Sigmoid colon (tissue), 6 donors: ENCODE measurements at regions not wholly inside any gene's neighbourhood (a gene's known extent, or its start where the extent isn't known, plus 50 kb on each side); places are given as distances from the start of the nearest gene placed in this dataset.
A peak's percentile ranks its signal among the peaks of the same experiment; 100 is the strongest.
"Not testable (repeated sequence)": the region's sequence is repeated elsewhere in the genome, so short reads cannot be mapped to it uniquely, and the experiment has no call there.

ENCODE experiments used
- DNase-seq: peaks from one replicate; pipeline ENCODE4 v3.0.0-alpha.2; 2019
- H3K27ac ChIP-seq, 4 donors: fragments of 200-600 bp; sonication (generic); one replicate each; pipeline ENCODE4 v1.5.1; 2016 to 2019; ENCODE audit warnings: mild to moderate bottlenecking in 1 of 4
- H3K27me3 ChIP-seq, 3 donors: fragments of 200-600 bp; sonication (generic); one replicate each; pipeline ENCODE4 v1.5.1; 2019; ENCODE audit warnings: mild to moderate bottlenecking in 1 of 3
- H3K36me3 ChIP-seq, 4 donors: fragments of 200-600 bp; sonication (generic); one replicate each; pipeline ENCODE4 v1.5.1; 2016 to 2019
- H3K4me1 ChIP-seq, 4 donors: fragments of 200-600 bp; sonication (generic); one replicate each; pipeline ENCODE4 v1.5.1; 2017 to 2019
- H3K4me3 ChIP-seq, 4 donors: fragments of 200-600 bp; sonication (generic); one replicate each; pipeline ENCODE4 v1.5.1; 2017 to 2019; ENCODE audit warnings: mild to moderate bottlenecking in 2 of 4, moderate library complexity in 1 of 4
- H3K9me3 ChIP-seq, 4 donors: fragments of 200-600 bp in 3 of 4; sonication (generic) in 3 of 4; one replicate each; pipeline versions ENCODE4 v1.5.1 to v1.6.1; 2013 to 2019
- EP300 ChIP-seq, 4 donors: sonication (generic); formaldehyde crosslinking; IDR thresholded peaks; one replicate each; pipeline ENCODE4 v1.6.1; 2017; ENCODE audit warnings: antibody characterized with exemption in 4 of 4
- POLR2A ChIP-seq, 2 donors: fragments of 450-650 bp; IDR thresholded peaks; one replicate each; pipeline ENCODE4 v1.6.1; 2016; ENCODE audit warnings: antibody characterized with exemption in 2 of 2, mild to moderate bottlenecking in 2 of 2, moderate library complexity in 2 of 2
- POLR2AphosphoS5 ChIP-seq, 4 donors: sonication (generic); formaldehyde crosslinking; IDR thresholded peaks; one replicate each; pipeline ENCODE4 v1.6.1; 2017; ENCODE audit warnings: antibody characterized with exemption in 4 of 4
- WGBS, 2 donors: extraction: QIAGEN DNeasy Blood & Tissue Kit; methylation state at CpG; one replicate each; pipeline ENCODE4 v1.1.7; 2013; 5-methylcytosine and 5-hydroxymethylcytosine counted together
- intact Hi-C: fragments of 100-400 bp; cut with DNase I; formaldehyde crosslinking; loops from one replicate; pipeline ENCODE4 v1.15.1; 2023
- TF ChIP-seq, protein P1 (sequence below), 4 experiments: fragments of 450-650 bp in 3 of 4; fragments of 200-600 bp in 1 of 4; IDR thresholded peaks; one replicate each; pipeline ENCODE4 v1.5.1; 2016 to 2019; ENCODE audit warnings: antibody characterized with exemption in 4 of 4, mild to moderate bottlenecking in 3 of 4, moderate library complexity in 2 of 4
- donor health status: healthy with polysubstance abuse.
- donor health status: healthy.

- Histone ChIP-seq H3K4me1 (no peaks in the 10 kb centered on the region), H3K9me3 (peaks cover 0 to 9% (median 7%) of the 10 kb centered on the region in 4 donors), H3K4me3 (no peak overlapping the region), H3K36me3 (no peaks in the 10 kb centered on the region), H3K27ac (no peak overlapping the region), H3K27me3 (peaks cover 0 to 5% (median 0%) of the 10 kb centered on the region in 3 donors)
- DNase-seq = no peak
- TF ChIP-seq POLR2AphosphoS5 (IDR thresholded peaks at IDR 0.05) (no peak), POLR2A (IDR thresholded peaks at IDR 0.05) (no peak), EP300 (IDR thresholded peaks at IDR 0.05) (no peak)
- TF ChIP-seq, protein P1, sequence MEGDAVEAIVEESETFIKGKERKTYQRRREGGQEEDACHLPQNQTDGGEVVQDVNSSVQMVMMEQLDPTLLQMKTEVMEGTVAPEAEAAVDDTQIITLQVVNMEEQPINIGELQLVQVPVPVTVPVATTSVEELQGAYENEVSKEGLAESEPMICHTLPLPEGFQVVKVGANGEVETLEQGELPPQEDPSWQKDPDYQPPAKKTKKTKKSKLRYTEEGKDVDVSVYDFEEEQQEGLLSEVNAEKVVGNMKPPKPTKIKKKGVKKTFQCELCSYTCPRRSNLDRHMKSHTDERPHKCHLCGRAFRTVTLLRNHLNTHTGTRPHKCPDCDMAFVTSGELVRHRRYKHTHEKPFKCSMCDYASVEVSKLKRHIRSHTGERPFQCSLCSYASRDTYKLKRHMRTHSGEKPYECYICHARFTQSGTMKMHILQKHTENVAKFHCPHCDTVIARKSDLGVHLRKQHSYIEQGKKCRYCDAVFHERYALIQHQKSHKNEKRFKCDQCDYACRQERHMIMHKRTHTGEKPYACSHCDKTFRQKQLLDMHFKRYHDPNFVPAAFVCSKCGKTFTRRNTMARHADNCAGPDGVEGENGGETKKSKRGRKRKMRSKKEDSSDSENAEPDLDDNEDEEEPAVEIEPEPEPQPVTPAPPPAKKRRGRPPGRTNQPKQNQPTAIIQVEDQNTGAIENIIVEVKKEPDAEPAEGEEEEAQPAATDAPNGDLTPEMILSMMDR (IDR thresholded peaks at IDR 0.05) = no peak
- 59 to 71% methylated on average over 1 of the region's 1 CpG for WGBS, 2 donors
- intact Hi-C loops = no loop called here
Measured at GRCh38 chr20:61094581-61094980, 157.5 kb upstream of the CDH4 start.

- intact Hi-C loops = no loop called here
- no peak for DNase-seq
- Histone ChIP-seq H3K27ac (no peak overlapping the region), H3K27me3 (peaks cover 0 to 5% (median 0%) of the 10 kb centered on the region in 3 donors), H3K4me1 (no peaks in the 10 kb centered on the region), H3K36me3 (no peaks in the 10 kb centered on the region), H3K9me3 (peaks cover 0 to 9% (median 7%) of the 10 kb centered on the region in 4 donors), H3K4me3 (no peak overlapping the region)
- TF ChIP-seq POLR2AphosphoS5 (IDR thresholded peaks at IDR 0.05) = no peak
- TF ChIP-seq, protein P1 (IDR thresholded peaks at IDR 0.05) = no peak
- TF ChIP-seq POLR2A (IDR thresholded peaks at IDR 0.05) = no peak
- no peak for TF ChIP-seq EP300 (IDR thresholded peaks at IDR 0.05)
- WGBS, 2 donors = 87 to 96% methylated on average over 2 of the region's 2 CpGs
Measured at GRCh38 chr20:61096463-61096862, 155.6 kb upstream of the CDH4 start.

GRCh38 chr20:61099806-61100205 lies 152.3 kb upstream of the CDH4 start:
- 64 to 71% methylated on average over 12 of the region's 12 CpGs for WGBS, 2 donors
- Histone ChIP-seq H3K4me3 (no peak overlapping the region), H3K4me1 (no peaks in the 10 kb centered on the region), H3K36me3 (no peaks in the 10 kb centered on the region), H3K27me3 (peaks cover 0 to 5% (median 3%) of the 10 kb centered on the region in 3 donors), H3K27ac (no peak overlapping the region), H3K9me3 (peaks cover 0 to 2% (median 0%) of the 10 kb centered on the region in 4 donors)
- no peak for TF ChIP-seq EP300 (IDR thresholded peaks at IDR 0.05)
- intact Hi-C loops = no loop called here
- DNase-seq = peak; percentile 20

DNA sequence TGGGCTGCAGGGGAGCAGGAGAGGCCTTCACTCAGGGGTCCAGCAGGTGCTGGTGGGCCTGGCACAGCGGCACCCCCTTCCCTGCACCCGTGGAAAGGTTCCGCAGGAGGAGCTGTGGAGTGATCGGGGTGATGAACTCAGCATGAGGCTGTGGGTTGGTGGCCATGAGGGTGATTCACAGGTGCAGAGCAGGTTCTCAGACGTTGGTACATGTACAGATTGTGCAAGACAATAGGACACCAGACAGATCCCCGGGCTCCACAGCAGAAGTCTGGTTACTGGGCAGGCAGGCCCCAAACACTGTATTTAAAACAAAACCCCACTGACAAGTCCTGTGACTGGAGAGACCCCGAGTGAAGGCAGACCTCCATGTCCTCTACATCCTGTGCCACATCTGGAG lies 151.6 kb upstream of the CDH4 start:
- H3K27me3 ChIP-seq = peaks cover 0 to 5% (median 3%) of the 10 kb centered on the region in 3 donors
- peaks cover 0 to 2% (median 0%) of the 10 kb centered on the region in 4 donors for H3K9me3 ChIP-seq
- DNase-seq = peak; percentile 44
- H3K4me3 ChIP-seq = no peak overlapping the region
- H3K27ac ChIP-seq = no peak overlapping the region
- WGBS, 2 donors = 74 to 84% methylated on average over 7 of the region's 7 CpGs
- TF ChIP-seq, protein P1 (IDR thresholded peaks at IDR 0.05) = no peak
- no peak for TF ChIP-seq POLR2A (IDR thresholded peaks at IDR 0.05)
- TF ChIP-seq EP300 (IDR thresholded peaks at IDR 0.05) = no peak
- TF ChIP-seq POLR2AphosphoS5 (IDR thresholded peaks at IDR 0.05) = no peak
- no peaks in the 10 kb centered on the region for H3K4me1 ChIP-seq
- no peaks in the 10 kb centered on the region for H3K36me3 ChIP-seq
- intact Hi-C loops = no loop called here

GRCh38 chr20:61101321-61101720 lies 150.7 kb upstream of the CDH4 start:
- intact Hi-C loops, H3K4me1 ChIP-seq, H3K9me3 ChIP-seq, H3K4me3 ChIP-seq, H3K36me3 ChIP-seq, H3K27me3 ChIP-seq, H3K27ac ChIP-seq: not testable (repeated sequence)
- DNase-seq = peak; percentile 21
- WGBS, 2 donors = 62 to 76% methylated on average over 8 of the region's 8 CpGs

DNA sequence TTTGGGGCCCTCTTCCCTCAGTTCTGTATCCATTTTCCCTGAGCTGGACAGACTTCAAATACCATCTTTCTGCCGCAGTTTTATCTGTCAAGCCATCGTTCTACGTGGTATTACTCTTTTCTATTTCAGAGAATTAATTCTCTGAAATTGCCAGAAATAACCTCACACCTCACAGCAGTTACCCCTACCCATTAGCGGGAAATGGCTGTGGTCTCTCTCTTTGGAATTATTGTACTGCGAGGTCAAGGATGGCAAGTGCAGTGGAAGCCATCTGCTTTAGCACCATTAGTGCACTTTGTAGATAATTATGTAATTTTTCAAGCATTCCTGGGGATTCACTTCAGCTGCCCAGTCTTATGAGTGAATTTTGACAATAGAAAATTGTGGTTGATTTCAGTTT lies 147.8 kb upstream of the CDH4 start:
- H3K4me3 ChIP-seq = no peak overlapping the region
- H3K4me1 ChIP-seq = no peaks in the 10 kb centered on the region
- DNase-seq = no peak
- no peaks in the 10 kb centered on the region for H3K9me3 ChIP-seq
- peaks cover 0 to 3% (median 0%) of the 10 kb centered on the region in 3 donors for H3K27me3 ChIP-seq
- TF ChIP-seq POLR2AphosphoS5 (IDR thresholded peaks at IDR 0.05) (no peak), POLR2A (IDR thresholded peaks at IDR 0.05) (no peak), EP300 (IDR thresholded peaks at IDR 0.05) (no peak)
- TF ChIP-seq, protein P1 (IDR thresholded peaks at IDR 0.05) = no peak
- 89 to 91% methylated on average over 5 of the region's 5 CpGs for whole genome bisulfite sequencing, 2 donors
- intact Hi-C loops = no loop called here
- no peak overlapping the region for H3K27ac ChIP-seq
- no peaks in the 10 kb centered on the region for H3K36me3 ChIP-seq
